Suprapubic skin (tissue), 4 donors: ENCODE measurements at regions not wholly inside any gene's neighbourhood (a gene's known extent, or its start where the extent isn't known, plus 50 kb on each side); places are given as distances from the start of the nearest gene placed in this dataset.

Experiments
- DNase-seq, 2 donors: peaks; one replicate each; pipeline ENCODE4 v3.0.0-alpha.2; 2019; ENCODE audit warnings: low spot score in 2 of 2
- H3K27ac ChIP-seq: fragments of 200-600 bp; sonication (generic); one replicate; pipeline ENCODE4 v1.5.1; 2019
- H3K27me3 ChIP-seq: fragments of 200-600 bp; sonication (generic); one replicate; pipeline ENCODE4 v1.5.1; 2019
- H3K36me3 ChIP-seq: fragments of 200-600 bp; sonication (generic); one replicate; pipeline ENCODE4 v1.5.1; 2019
- H3K4me1 ChIP-seq: fragments of 200-600 bp; sonication (generic); one replicate; pipeline ENCODE4 v1.5.1; 2019
- H3K4me3 ChIP-seq: fragments of 200-600 bp; sonication (generic); one replicate; pipeline ENCODE4 v1.5.1; 2019; ENCODE audit warnings: mild to moderate bottlenecking
- H3K9me3 ChIP-seq: fragments of 200-600 bp; sonication (generic); one replicate; pipeline ENCODE4 v1.5.1; 2019
- EP300 ChIP-seq: sonication (generic); formaldehyde crosslinking; IDR thresholded peaks from one replicate; pipeline ENCODE4 v1.6.1; 2017; ENCODE audit warnings: antibody characterized with exemption
- POLR2A ChIP-seq, 2 donors: fragments of 450-650 bp; IDR thresholded peaks; one replicate each; pipeline ENCODE4 v1.6.1; 2017; ENCODE audit warnings: antibody characterized with exemption in 2 of 2, mild to moderate bottlenecking in 2 of 2, moderate library complexity in 2 of 2
- POLR2AphosphoS5 ChIP-seq, 3 donors: sonication (generic); formaldehyde crosslinking; IDR thresholded peaks; one replicate each; pipeline ENCODE4 v1.6.1; 2017; ENCODE audit warnings: antibody characterized with exemption in 3 of 3
- WGBS: methylation state at CpG from one replicate; pipeline ENCODE4 v1.1.5; 2018; 5-methylcytosine and 5-hydroxymethylcytosine counted together
- TF ChIP-seq, protein P1 (sequence below), 2 donors: fragments of 200-600 bp in 1 of 2; fragments of 450-650 bp in 1 of 2; sonication (generic) in 1 of 2; IDR thresholded peaks; one replicate each; pipeline ENCODE4 v1.5.1; 2016 to 2019; ENCODE audit warnings: antibody characterized with exemption in 2 of 2, mild to moderate bottlenecking in 1 of 2, moderate library complexity in 1 of 2

DNA sequence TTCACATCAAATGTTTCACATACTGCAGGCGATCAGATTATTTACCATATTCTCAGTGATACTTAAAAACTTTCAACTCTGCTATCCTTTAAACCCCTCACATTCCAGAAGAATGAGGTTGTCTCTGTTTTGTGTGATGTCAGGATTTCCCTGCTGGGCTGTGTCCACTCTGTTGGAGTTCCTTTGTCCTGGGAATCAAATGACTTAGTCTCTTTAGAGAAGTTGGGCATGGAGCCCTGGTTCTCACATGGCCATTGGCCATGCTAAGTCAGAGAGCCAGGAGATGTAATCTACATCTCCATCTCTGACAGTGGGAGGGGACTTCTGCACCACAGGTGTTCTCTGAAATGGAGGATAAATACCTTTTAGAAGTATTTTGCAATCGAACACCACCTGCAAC lies 205.1 kb upstream of the MAF start:
- H3K4me1 ChIP-seq = peaks cover 31% of the 10 kb centered on the region
- no peak for TF ChIP-seq EP300
- TF ChIP-seq, protein P1, sequence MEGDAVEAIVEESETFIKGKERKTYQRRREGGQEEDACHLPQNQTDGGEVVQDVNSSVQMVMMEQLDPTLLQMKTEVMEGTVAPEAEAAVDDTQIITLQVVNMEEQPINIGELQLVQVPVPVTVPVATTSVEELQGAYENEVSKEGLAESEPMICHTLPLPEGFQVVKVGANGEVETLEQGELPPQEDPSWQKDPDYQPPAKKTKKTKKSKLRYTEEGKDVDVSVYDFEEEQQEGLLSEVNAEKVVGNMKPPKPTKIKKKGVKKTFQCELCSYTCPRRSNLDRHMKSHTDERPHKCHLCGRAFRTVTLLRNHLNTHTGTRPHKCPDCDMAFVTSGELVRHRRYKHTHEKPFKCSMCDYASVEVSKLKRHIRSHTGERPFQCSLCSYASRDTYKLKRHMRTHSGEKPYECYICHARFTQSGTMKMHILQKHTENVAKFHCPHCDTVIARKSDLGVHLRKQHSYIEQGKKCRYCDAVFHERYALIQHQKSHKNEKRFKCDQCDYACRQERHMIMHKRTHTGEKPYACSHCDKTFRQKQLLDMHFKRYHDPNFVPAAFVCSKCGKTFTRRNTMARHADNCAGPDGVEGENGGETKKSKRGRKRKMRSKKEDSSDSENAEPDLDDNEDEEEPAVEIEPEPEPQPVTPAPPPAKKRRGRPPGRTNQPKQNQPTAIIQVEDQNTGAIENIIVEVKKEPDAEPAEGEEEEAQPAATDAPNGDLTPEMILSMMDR (IDR thresholded peaks at IDR 0.05) = no peak
- no peak for TF ChIP-seq POLR2AphosphoS5 (IDR thresholded peaks at IDR 0.05)
- TF ChIP-seq POLR2A (IDR thresholded peaks at IDR 0.05) = no peak
- no peak for DNase-seq
- H3K27me3 ChIP-seq = no peaks in the 10 kb centered on the region
- H3K9me3 ChIP-seq = no peaks in the 10 kb centered on the region
- H3K4me3 ChIP-seq = no peak overlapping the region
- no peaks in the 10 kb centered on the region for H3K36me3 ChIP-seq
- H3K27ac ChIP-seq = no peak overlapping the region
- 58% methylated on average over 2 of the region's 2 CpGs for WGBS

DNA sequence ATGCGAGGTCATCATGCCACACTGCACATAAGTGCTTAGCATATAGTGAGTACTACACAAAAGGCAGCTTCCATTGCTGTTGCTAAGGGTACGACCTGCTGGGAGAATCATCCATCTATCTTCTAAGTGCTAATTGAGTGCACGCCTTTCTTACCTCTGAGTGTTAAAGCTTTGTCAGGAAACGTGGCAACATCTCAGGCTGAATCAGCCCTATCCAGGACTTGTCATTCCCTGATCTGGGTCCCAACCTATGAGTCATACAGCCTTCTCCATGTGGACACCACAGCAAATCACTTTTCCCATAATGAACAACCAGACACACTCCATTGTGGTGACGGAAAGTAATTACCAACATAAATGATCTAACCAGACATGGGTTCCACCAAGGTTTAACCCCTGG lies 201.1 kb upstream of the MAF start:
- H3K27ac ChIP-seq = no peak overlapping the region
- H3K4me3 ChIP-seq = no peak overlapping the region
- 69% methylated on average over 5 of the region's 5 CpGs for WGBS
- no peak for DNase-seq
- H3K36me3 ChIP-seq = no peaks in the 10 kb centered on the region
- no peaks in the 10 kb centered on the region for H3K9me3 ChIP-seq
- TF ChIP-seq EP300 = no peak
- no peak for TF ChIP-seq POLR2AphosphoS5 (IDR thresholded peaks at IDR 0.05)
- TF ChIP-seq, protein P1 (IDR thresholded peaks at IDR 0.05) = no peak
- TF ChIP-seq POLR2A (IDR thresholded peaks at IDR 0.05) = no peak
- no peaks in the 10 kb centered on the region for H3K4me1 ChIP-seq
- H3K27me3 ChIP-seq = no peaks in the 10 kb centered on the region

DNA sequence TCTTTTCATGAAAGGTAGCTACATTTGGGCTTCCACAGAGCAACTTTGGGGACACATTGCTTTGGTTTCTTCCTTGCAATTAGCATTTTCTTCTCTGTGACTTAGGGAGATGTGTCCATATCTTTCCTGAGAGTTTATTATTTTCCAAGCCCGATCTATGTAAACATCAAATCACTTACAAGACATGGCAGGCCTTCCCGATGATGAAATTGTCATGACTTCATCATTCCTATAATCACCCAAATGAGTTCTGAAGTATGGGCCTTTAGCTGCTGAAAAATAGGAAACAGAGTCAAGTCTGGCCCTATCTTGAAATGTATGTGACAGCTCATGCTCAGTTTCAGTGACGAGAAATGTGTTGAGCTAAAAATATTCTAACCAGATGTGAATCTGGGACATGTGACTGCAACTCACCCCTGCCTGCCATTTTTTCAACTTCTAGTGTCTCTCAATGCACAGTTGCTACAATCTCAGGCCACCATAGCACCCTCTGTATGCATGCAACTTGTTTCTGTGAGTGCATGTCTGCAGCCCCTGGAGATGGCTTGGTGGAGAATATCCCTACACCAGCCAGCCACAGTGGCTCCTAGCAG lies 199.6 kb upstream of the MAF start:
- no peak overlapping the region for H3K4me3 ChIP-seq
- H3K27ac ChIP-seq = no peak overlapping the region
- WGBS = 58% methylated on average over 3 of the region's 3 CpGs
- no peaks in the 10 kb centered on the region for H3K27me3 ChIP-seq
- DNase-seq = no peak
- TF ChIP-seq, protein P1 (IDR thresholded peaks at IDR 0.05) = no peak
- no peak for TF ChIP-seq EP300
- H3K9me3 ChIP-seq = no peaks in the 10 kb centered on the region
- H3K4me1 ChIP-seq = no peaks in the 10 kb centered on the region
- H3K36me3 ChIP-seq = no peaks in the 10 kb centered on the region

DNA sequence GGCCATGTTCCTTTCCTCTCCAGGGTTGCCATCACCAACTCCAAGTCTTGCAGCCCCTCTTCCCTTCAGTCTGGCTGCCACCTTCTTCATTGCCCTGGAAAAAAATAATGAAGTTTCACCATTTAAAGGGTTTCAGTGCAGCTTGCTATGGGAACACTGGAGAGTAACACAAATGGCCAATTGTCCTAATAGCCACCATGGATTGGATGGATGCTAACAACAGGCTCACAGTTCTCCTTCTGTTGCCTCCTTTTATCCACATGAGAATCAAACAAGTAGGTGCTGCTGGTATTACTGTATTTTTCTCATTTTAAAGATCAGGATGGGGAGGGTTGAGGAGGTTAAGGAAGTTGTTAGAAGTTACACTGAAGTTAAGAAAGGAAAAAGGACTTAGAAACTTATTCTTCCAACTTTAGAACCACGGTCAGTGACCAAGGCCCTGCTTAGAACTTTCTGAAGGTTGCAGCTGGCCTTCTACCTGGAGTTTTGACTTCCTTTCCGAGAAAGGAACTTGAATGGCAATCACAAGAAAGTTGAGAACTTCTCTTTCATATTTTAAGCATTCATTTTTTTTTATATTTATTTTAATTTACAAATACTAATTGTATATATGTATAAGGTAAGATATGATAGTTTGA lies 198.0 kb upstream of the MAF start:
- Histone ChIP-seq H3K4me1 (no peaks in the 10 kb centered on the region), H3K27me3 (no peaks in the 10 kb centered on the region), H3K27ac (no peak overlapping the region), H3K36me3 (no peaks in the 10 kb centered on the region), H3K9me3 (no peaks in the 10 kb centered on the region), H3K4me3 (no peak overlapping the region)
- no peak for DNase-seq
- WGBS = 92% methylated on average over 2 of the region's 2 CpGs
- TF ChIP-seq POLR2AphosphoS5 (IDR thresholded peaks at IDR 0.05) (no peak), EP300 (no peak), POLR2A (IDR thresholded peaks at IDR 0.05) (no peak)
- TF ChIP-seq, protein P1 (IDR thresholded peaks at IDR 0.05) = no peak

DNA sequence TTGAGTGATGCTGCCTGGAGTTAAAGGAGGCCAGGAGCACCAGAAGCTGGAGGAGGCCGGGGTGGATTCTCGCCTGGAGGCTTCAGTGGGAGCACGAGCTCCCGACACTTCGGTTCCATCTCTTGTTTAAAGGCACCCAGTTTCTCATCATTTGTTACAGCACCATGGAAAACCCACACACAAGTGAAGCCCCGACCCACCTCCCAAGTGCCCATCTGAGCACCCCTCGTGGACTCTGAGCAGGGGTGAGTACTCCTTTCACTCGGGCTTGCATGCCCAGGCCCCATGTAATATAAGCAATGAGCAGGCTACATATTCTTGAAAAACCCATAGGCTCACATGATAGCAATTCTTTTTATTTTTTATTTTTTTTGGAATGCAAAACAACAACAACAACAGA lies 196.9 kb upstream of the MAF start:
- no peak for DNase-seq
- H3K27me3 ChIP-seq = no peaks in the 10 kb centered on the region
- no peaks in the 10 kb centered on the region for H3K9me3 ChIP-seq
- no peak overlapping the region for H3K4me3 ChIP-seq
- TF ChIP-seq EP300 (no peak), POLR2AphosphoS5 (IDR thresholded peaks at IDR 0.05) (no peak), POLR2A (IDR thresholded peaks at IDR 0.05) (no peak)
- TF ChIP-seq, protein P1 (IDR thresholded peaks at IDR 0.05) = no peak
- WGBS = 98% methylated on average over 8 of the region's 8 CpGs
- H3K36me3 ChIP-seq = no peaks in the 10 kb centered on the region
- H3K27ac ChIP-seq = no peak overlapping the region
- H3K4me1 ChIP-seq = no peaks in the 10 kb centered on the region
